Liver (tissue), 8 donors: ENCODE measurements at regions not wholly inside any gene's neighbourhood (a gene's known extent, or its start where the extent isn't known, plus 50 kb on each side); places are given as distances from the start of the nearest gene placed in this dataset.

ENCODE experiments used
- DNase-seq: peaks from one replicate; pipeline ENCODE4 v3.0.0-alpha.2; 2017; ENCODE audit warnings: low spot score
- H3K27ac ChIP-seq, 2 donors: one replicate each; pipeline ENCODE4 v1.7.0; 2013; ENCODE audit warnings: inconsistent platforms in 2 of 2, low read length in 2 of 2, control low read depth in 1 of 2, low read depth in 1 of 2, mild to moderate bottlenecking in 1 of 2
- H3K27me3 ChIP-seq, 4 donors: one replicate each; pipeline versions ENCODE4 v1.6.1 to v1.7.0; 2013; ENCODE audit warnings: low read length in 3 of 4, inconsistent platforms in 1 of 4, mild to moderate bottlenecking in 1 of 4, moderate library complexity in 1 of 4; ENCODE audit not compliant: control insufficient read depth in 4 of 4, insufficient read depth in 4 of 4
- H3K36me3 ChIP-seq, 4 donors: one replicate each; pipeline versions ENCODE4 v1.6.1 to v1.7.0; 2013; ENCODE audit warnings: low read length in 3 of 4, mild to moderate bottlenecking in 3 of 4, low read depth in 1 of 4, moderate library complexity in 1 of 4; ENCODE audit not compliant: control insufficient read depth in 4 of 4, insufficient read depth in 3 of 4
- H3K4me1 ChIP-seq, 4 donors: one replicate each; pipeline versions ENCODE4 v1.6.1 to v1.7.0; 2013; ENCODE audit warnings: low read length in 3 of 4, mild to moderate bottlenecking in 3 of 4, moderate library complexity in 1 of 4; ENCODE audit not compliant: control insufficient read depth in 4 of 4, insufficient read depth in 4 of 4
- H3K4me3 ChIP-seq, 3 donors: one replicate each; pipeline versions ENCODE4 v1.6.1 to v1.7.0; 2013; ENCODE audit warnings: low read length in 3 of 3, control low read depth in 1 of 3, low read depth in 1 of 3, mild to moderate bottlenecking in 1 of 3
- H3K9ac ChIP-seq, 2 donors: one replicate each; pipeline ENCODE4 v1.7.0; 2013; ENCODE audit warnings: low read length in 2 of 2, mild to moderate bottlenecking in 2 of 2, moderate library complexity in 2 of 2, control low read depth in 1 of 2, low read depth in 1 of 2
- H3K9me3 ChIP-seq, 4 donors: one replicate each; pipeline versions ENCODE4 v1.6.1 to v1.7.0; 2013; ENCODE audit warnings: low read length in 3 of 4; ENCODE audit not compliant: control insufficient read depth in 4 of 4
- EGR1 ChIP-seq, 2 donors: IDR thresholded peaks; 2 replicates each; pipeline ENCODE4 v1.6.1; 2016 to 2018; ENCODE audit warnings: antibody characterized with exemption in 2 of 2, low read depth in 2 of 2
- FOXA1 ChIP-seq: IDR thresholded peaks from 2 replicates; pipeline ENCODE4 v1.6.1; 2016; ENCODE audit warnings: antibody characterized with exemption
- FOXA2 ChIP-seq: IDR thresholded peaks from 2 replicates; pipeline ENCODE4 v1.6.1; 2016; ENCODE audit warnings: antibody characterized with exemption
- GABPA ChIP-seq, 2 donors: IDR thresholded peaks in 1 of 2; conservative IDR thresholded peaks in 1 of 2; 2 replicates each; pipeline ENCODE4 v1.6.1; 2016; ENCODE audit warnings: antibody characterized with exemption in 2 of 2, mild to moderate bottlenecking in 1 of 2, moderate library complexity in 1 of 2
- HNF4A ChIP-seq, 2 donors: conservative IDR thresholded peaks; 2 replicates each; pipeline ENCODE4 v1.6.1; 2016; ENCODE audit warnings: antibody characterized with exemption in 2 of 2, mild to moderate bottlenecking in 2 of 2
- HNF4G ChIP-seq: IDR thresholded peaks from 2 replicates; pipeline ENCODE4 v1.6.1; 2016; ENCODE audit warnings: antibody characterized with exemption
- JUND ChIP-seq, 2 donors: IDR thresholded peaks; 2 replicates each; pipeline ENCODE4 v1.6.1; 2016; ENCODE audit warnings: antibody characterized with exemption in 2 of 2
- NR2F2 ChIP-seq: IDR thresholded peaks from 2 replicates; pipeline ENCODE4 v1.6.1; 2016; ENCODE audit warnings: antibody characterized with exemption
- RAD21 ChIP-seq, 2 donors: IDR thresholded peaks; 2 replicates each; pipeline ENCODE4 v1.6.1; 2016; ENCODE audit warnings: antibody characterized with exemption in 2 of 2, mild to moderate bottlenecking in 2 of 2
- RXRA ChIP-seq, 2 donors: IDR thresholded peaks; 2 replicates each; pipeline ENCODE4 v1.6.1; 2017 to 2018; ENCODE audit warnings: antibody characterized with exemption in 2 of 2, mild to moderate bottlenecking in 1 of 2
- SP1 ChIP-seq: IDR thresholded peaks from 2 replicates; pipeline ENCODE4 v1.6.1; 2018; ENCODE audit warnings: antibody characterized with exemption, mild to moderate bottlenecking
- TAF1 ChIP-seq: conservative IDR thresholded peaks from 2 replicates; pipeline ENCODE4 v1.6.1; 2016; ENCODE audit warnings: antibody characterized with exemption, mild to moderate bottlenecking
- YY1 ChIP-seq: IDR thresholded peaks from 2 replicates; pipeline ENCODE4 v1.6.1; 2016; ENCODE audit warnings: antibody characterized with exemption, mild to moderate bottlenecking
- WGBS: extraction: QIAGEN DNeasy Blood & Tissue Kit; methylation state at CpG from one replicate; pipeline ENCODE4 v1.1.7; 2013; 5-methylcytosine and 5-hydroxymethylcytosine counted together
- TF ChIP-seq, protein P1 (sequence below): IDR thresholded peaks from 2 replicates; pipeline ENCODE4 v1.6.1; 2016; ENCODE audit warnings: antibody characterized with exemption
- TF ChIP-seq, protein P2 (sequence below): IDR thresholded peaks from 2 replicates; pipeline ENCODE4 v1.6.1; 2016; ENCODE audit warnings: antibody characterized with exemption
- TF ChIP-seq, protein P3 (sequence below): IDR thresholded peaks from 2 replicates; pipeline ENCODE4 v1.6.1; 2016; ENCODE audit warnings: antibody characterized with exemption, mild to moderate bottlenecking
- TF ChIP-seq, protein P4 (sequence below): IDR thresholded peaks from 2 replicates; pipeline ENCODE4 v1.6.1; 2016; ENCODE audit warnings: antibody characterized with exemption
- TF ChIP-seq, protein P5 (sequence below): fragments of 150-350 bp; IDR thresholded peaks from 2 replicates; pipeline ENCODE4 v1.5.1; 2017; ENCODE audit warnings: improper control_type of control experiment, low read depth, low read length; ENCODE audit not compliant: missing input control
- donor health status: healthy.
- donor health status: healthy.
- donor health status: healthy.
- donor health status: healthy.
- donor health status: healthy.

DNA sequence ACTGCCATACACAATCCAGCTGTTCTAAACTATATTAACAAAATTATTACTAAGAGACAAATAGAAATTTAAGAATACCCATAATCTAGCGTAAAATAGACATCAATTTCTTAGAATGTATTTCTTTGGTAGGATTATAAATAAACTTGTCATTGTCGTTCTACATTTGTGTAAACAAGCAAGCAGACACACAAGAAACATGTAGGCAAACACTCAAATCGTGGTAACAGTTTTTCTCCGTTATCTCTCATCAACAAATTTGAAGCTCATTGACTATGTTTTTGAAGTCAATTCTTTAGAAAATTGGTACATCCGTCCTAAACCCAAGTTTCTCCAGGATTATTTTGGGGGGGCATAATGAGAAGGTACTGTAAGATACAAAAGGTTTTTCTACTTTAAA is 832.2 kb downstream of the DTWD2 start:
- no peaks in the 10 kb centered on the region for H3K36me3 ChIP-seq
- no peaks in the 10 kb centered on the region for H3K9me3 ChIP-seq
- TF ChIP-seq TAF1: no peak
- TF ChIP-seq, protein P1, sequence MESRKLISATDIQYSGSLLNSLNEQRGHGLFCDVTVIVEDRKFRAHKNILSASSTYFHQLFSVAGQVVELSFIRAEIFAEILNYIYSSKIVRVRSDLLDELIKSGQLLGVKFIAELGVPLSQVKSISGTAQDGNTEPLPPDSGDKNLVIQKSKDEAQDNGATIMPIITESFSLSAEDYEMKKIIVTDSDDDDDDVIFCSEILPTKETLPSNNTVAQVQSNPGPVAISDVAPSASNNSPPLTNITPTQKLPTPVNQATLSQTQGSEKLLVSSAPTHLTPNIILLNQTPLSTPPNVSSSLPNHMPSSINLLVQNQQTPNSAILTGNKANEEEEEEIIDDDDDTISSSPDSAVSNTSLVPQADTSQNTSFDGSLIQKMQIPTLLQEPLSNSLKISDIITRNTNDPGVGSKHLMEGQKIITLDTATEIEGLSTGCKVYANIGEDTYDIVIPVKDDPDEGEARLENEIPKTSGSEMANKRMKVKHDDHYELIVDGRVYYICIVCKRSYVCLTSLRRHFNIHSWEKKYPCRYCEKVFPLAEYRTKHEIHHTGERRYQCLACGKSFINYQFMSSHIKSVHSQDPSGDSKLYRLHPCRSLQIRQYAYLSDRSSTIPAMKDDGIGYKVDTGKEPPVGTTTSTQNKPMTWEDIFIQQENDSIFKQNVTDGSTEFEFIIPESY: no peak
- TF ChIP-seq SP1: no peak
- no peak for TF ChIP-seq HNF4A (conservative IDR thresholded peaks at IDR 0.05)
- TF ChIP-seq RAD21 (IDR thresholded peaks at IDR 0.05): no peak
- no peak for TF ChIP-seq HNF4G
- TF ChIP-seq, protein P2, sequence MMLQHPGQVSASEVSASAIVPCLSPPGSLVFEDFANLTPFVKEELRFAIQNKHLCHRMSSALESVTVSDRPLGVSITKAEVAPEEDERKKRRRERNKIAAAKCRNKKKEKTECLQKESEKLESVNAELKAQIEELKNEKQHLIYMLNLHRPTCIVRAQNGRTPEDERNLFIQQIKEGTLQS: no peak
- no peak for TF ChIP-seq JUND (IDR thresholded peaks at IDR 0.05)
- no peak for TF ChIP-seq EGR1 (IDR thresholded peaks at IDR 0.05; ENCODE audit: low read depth in 2 of 2)
- no peak for TF ChIP-seq FOXA2
- TF ChIP-seq, protein P3, sequence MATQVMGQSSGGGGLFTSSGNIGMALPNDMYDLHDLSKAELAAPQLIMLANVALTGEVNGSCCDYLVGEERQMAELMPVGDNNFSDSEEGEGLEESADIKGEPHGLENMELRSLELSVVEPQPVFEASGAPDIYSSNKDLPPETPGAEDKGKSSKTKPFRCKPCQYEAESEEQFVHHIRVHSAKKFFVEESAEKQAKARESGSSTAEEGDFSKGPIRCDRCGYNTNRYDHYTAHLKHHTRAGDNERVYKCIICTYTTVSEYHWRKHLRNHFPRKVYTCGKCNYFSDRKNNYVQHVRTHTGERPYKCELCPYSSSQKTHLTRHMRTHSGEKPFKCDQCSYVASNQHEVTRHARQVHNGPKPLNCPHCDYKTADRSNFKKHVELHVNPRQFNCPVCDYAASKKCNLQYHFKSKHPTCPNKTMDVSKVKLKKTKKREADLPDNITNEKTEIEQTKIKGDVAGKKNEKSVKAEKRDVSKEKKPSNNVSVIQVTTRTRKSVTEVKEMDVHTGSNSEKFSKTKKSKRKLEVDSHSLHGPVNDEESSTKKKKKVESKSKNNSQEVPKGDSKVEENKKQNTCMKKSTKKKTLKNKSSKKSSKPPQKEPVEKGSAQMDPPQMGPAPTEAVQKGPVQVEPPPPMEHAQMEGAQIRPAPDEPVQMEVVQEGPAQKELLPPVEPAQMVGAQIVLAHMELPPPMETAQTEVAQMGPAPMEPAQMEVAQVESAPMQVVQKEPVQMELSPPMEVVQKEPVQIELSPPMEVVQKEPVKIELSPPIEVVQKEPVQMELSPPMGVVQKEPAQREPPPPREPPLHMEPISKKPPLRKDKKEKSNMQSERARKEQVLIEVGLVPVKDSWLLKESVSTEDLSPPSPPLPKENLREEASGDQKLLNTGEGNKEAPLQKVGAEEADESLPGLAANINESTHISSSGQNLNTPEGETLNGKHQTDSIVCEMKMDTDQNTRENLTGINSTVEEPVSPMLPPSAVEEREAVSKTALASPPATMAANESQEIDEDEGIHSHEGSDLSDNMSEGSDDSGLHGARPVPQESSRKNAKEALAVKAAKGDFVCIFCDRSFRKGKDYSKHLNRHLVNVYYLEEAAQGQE: no peak
- TF ChIP-seq, protein P4, sequence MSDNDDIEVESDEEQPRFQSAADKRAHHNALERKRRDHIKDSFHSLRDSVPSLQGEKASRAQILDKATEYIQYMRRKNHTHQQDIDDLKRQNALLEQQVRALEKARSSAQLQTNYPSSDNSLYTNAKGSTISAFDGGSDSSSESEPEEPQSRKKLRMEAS: no peak
- TF ChIP-seq, protein P5, sequence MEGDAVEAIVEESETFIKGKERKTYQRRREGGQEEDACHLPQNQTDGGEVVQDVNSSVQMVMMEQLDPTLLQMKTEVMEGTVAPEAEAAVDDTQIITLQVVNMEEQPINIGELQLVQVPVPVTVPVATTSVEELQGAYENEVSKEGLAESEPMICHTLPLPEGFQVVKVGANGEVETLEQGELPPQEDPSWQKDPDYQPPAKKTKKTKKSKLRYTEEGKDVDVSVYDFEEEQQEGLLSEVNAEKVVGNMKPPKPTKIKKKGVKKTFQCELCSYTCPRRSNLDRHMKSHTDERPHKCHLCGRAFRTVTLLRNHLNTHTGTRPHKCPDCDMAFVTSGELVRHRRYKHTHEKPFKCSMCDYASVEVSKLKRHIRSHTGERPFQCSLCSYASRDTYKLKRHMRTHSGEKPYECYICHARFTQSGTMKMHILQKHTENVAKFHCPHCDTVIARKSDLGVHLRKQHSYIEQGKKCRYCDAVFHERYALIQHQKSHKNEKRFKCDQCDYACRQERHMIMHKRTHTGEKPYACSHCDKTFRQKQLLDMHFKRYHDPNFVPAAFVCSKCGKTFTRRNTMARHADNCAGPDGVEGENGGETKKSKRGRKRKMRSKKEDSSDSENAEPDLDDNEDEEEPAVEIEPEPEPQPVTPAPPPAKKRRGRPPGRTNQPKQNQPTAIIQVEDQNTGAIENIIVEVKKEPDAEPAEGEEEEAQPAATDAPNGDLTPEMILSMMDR: no peak
- TF ChIP-seq FOXA1: no peak
- TF ChIP-seq RXRA (IDR thresholded peaks at IDR 0.05): no peak
- TF ChIP-seq NR2F2: no peak
- TF ChIP-seq GABPA (IDR thresholded peaks at IDR 0.05 in 1 of 2, conservative IDR thresholded peaks at IDR 0.05 in 1 of 2): no peak
- no peak for TF ChIP-seq YY1
- 61% methylated on average over 5 of the region's 5 CpGs for WGBS
- no peak overlapping the region for H3K9ac ChIP-seq
- no peak overlapping the region for H3K4me3 ChIP-seq
- H3K27me3 ChIP-seq: peaks cover 0 to 4% (median 0%) of the 10 kb centered on the region in 4 donors
- no peak for DNase-seq
- no peak overlapping the region for H3K27ac ChIP-seq
- H3K4me1 ChIP-seq: no peaks in the 10 kb centered on the region
